Left renal cortex interstitium (tissue), 4 donors: ENCODE measurements at regions not wholly inside any gene's neighbourhood (a gene's known extent, or its start where the extent isn't known, plus 50 kb on each side); places are given as distances from the start of the nearest gene placed in this dataset.

Experiments
- DNase-seq, 4 donors: peaks; one replicate each; pipeline ENCODE4 v3.0.0-alpha.2; 2013; ENCODE audit warnings: low read depth in 4 of 4, low spot score in 2 of 4, missing footprints in 1 of 4

DNA sequence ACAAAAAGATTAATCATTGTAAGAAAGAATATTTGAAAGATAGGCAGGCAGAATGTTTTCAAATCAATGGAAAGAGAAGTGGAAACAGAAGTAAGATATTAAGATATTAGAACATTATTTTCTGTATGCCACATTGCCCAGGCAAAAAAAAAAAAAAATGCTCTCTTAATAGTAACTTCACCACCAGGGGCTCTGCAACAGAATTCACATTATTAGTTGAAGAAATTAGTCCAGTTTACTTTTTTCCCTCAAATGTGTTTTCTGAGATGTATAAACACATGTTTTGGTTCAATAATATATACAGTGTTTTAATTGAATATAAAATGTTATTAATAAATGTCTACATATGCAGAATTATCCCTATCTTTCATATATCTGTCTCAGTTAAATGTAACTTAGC lies 78.0 kb upstream of the ADAD1 start:
- no peak for DNase-seq

DNA sequence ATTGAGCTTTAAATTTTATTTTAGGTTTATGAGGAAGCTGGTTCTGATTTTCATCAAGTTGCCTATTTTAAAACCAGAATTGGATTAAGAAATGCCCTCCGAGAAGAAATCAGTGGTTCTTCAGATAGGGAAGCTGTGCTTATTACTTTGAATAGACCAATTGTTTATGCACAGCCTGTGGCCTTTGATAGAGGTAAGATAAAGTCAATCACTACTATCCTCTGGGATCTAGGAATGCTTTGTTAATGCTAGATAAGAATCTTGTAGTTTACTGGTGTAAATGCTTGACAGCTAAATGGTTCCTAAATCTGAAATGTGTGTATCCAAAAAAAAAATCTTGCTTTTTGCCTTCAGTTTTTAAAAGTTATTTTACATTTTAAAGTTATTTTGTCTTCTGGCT lies 73.0 kb upstream of the ADAD1 start:
- no peak for DNase-seq

GRCh38 chr4:122309988-122310626 lies 68.7 kb upstream of the ADAD1 start:
- peak in 1 of 4 donors; percentile 8 for DNase-seq

GRCh38 chr4:122313006-122313646 lies 65.7 kb upstream of the ADAD1 start:
- DNase-seq, result no peak

- DNase-seq, result no peak
These were observed 51.9 kb upstream of the ADAD1 start for GRCh38 chr4:122326908-122327307.

- no peak for DNase-seq
These were observed 49.9 kb upstream of the ADAD1 start for GRCh38 chr4:122328893-122329292.
